Stomach (tissue), 4 donors: ENCODE measurements at regions not wholly inside any gene's neighbourhood (a gene's known extent, or its start where the extent isn't known, plus 50 kb on each side); places are given as distances from the start of the nearest gene placed in this dataset.

Experiments used
- CTCF ChIP-seq, 7 experiments: fragments of 450-650 bp in 4 of 7; fragments of 200-600 bp in 3 of 7; sonication (generic) in 3 of 7; IDR thresholded peaks; one replicate each; pipeline ENCODE4 v1.5.1; 2016 to 2019; ENCODE audit warnings: antibody characterized with exemption in 7 of 7, control low read depth in 2 of 7, mild to moderate bottlenecking in 1 of 7
- POLR2A ChIP-seq, 4 donors: fragments of 450-650 bp; IDR thresholded peaks; one replicate each; pipeline ENCODE4 v1.6.1; 2016; ENCODE audit warnings: antibody characterized with exemption in 4 of 4, control low read depth in 2 of 4, mild to moderate bottlenecking in 1 of 4, moderate library complexity in 1 of 4
- POLR2AphosphoS5 ChIP-seq, 3 donors: sonication (generic); formaldehyde crosslinking; IDR thresholded peaks; one replicate each; pipeline ENCODE4 v1.6.1; 2016; ENCODE audit warnings: antibody characterized with exemption in 3 of 3

GRCh38 chr6:147061252-147061651, 143.0 kb upstream of the STXBP5 start:
- TF ChIP-seq POLR2A (IDR thresholded peaks at IDR 0.05): no peak
- no peak for TF ChIP-seq CTCF (IDR thresholded peaks at IDR 0.05)
- TF ChIP-seq POLR2AphosphoS5 (IDR thresholded peaks at IDR 0.05): no peak
